B cell (primary cell): ENCODE measurements at regions not wholly inside any gene's neighbourhood (a gene's known extent, or its start where the extent isn't known, plus 50 kb on each side); places are given as distances from the start of the nearest gene placed in this dataset.

ENCODE experiments used
- CTCF ChIP-seq: fragments of 200-600 bp; IDR thresholded peaks from one replicate; pipeline ENCODE4 v1.8.0; 2022; ENCODE audit warnings: antibody characterized with exemption, mild to moderate bottlenecking
- EZH2 ChIP-seq: IDR thresholded peaks from 2 replicates; pipeline ENCODE4 v1.6.1; 2012; ENCODE audit warnings: borderline replicate concordance, low read depth, mild to moderate bottlenecking, moderate library complexity, low read length; ENCODE audit not compliant: insufficient read depth, poor library complexity, severe bottlenecking

- TF ChIP-seq CTCF (no peak), EZH2 (no peak)
Observed at GRCh38 chr9:129324808-129325502, 146.9 kb upstream of the IER5L start.
